Fibroblast of mammary gland (primary cell): ENCODE measurements at regions not wholly inside any gene's neighbourhood (a gene's known extent, or its start where the extent isn't known, plus 50 kb on each side); places are given as distances from the start of the nearest gene placed in this dataset.
"Not testable (repeated sequence)": the region's sequence is repeated elsewhere in the genome, so short reads cannot be mapped to it uniquely, and the experiment has no call there.

Experiments used
- DNase-seq: peaks from one replicate; pipeline ENCODE4 v3.0.0-alpha.2; 2010; ENCODE audit warnings: low read depth
- H3K4me3 ChIP-seq: 2 replicates; pipeline ENCODE4 v1.5.1; 2011; ENCODE audit warnings: low read depth, mild to moderate bottlenecking, low read length, moderate library complexity; ENCODE audit not compliant: control insufficient read depth
- CTCF ChIP-seq: conservative IDR thresholded peaks from 2 replicates; pipeline ENCODE4 v1.5.1; 2011; ENCODE audit warnings: low read depth, low read length, inconsistent platforms; ENCODE audit not compliant: control insufficient read depth, insufficient read depth

DNA sequence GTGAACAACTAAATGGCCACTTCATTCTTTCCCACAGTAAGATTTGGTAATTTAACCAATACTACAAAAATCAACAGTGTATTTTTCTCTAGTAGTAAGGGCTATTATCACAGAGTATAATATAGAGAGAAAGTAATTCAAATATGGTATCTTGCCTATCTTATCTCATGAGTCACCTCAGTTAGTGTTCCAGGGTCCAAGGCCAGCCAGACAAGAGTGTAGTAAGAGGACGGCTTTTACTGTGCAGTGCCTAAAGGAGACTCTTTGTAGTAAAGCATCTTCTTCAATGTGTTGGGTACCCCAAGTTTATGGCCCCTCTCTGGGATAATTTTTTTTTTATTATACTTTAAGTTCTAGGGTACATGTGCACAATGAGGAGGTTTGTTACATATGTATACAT is 607.4 kb downstream of the PKHD1 start:
- no peak for DNase-seq
- H3K4me3 ChIP-seq: no peak overlapping the region
- no peak for TF ChIP-seq CTCF

DNA sequence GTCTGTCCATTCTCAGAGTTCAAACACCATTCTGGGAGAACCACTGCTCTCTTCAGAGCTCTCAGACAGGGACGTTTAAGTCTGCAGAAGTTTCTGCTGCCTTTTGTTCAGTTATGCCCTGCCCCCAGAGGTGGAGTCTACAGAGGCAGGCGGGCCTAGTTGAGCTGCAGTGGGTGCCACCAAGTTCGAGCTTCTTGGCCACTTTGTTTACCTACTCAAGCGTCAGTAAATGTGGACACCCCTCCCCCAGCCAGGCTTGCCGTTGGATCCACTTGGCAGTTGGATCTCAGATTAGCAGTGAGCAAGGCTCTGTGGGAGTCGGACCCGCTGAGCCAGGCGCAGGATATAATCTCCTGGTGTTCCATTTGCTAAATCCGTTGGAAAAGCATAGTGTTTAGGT is 601.5 kb downstream of the PKHD1 start:
- H3K4me3 ChIP-seq, DNase-seq: not testable (repeated sequence)

GRCh38 chr6:51487937-51488336 is 599.5 kb downstream of the PKHD1 start:
- no peak overlapping the region for H3K4me3 ChIP-seq
- DNase-seq: no peak
- TF ChIP-seq CTCF: no peak

- no peak for DNase-seq
- TF ChIP-seq CTCF: no peak
- H3K4me3 ChIP-seq: no peak overlapping the region
Observed at GRCh38 chr6:51489133-51489532, 598.3 kb downstream of the PKHD1 start.

DNA sequence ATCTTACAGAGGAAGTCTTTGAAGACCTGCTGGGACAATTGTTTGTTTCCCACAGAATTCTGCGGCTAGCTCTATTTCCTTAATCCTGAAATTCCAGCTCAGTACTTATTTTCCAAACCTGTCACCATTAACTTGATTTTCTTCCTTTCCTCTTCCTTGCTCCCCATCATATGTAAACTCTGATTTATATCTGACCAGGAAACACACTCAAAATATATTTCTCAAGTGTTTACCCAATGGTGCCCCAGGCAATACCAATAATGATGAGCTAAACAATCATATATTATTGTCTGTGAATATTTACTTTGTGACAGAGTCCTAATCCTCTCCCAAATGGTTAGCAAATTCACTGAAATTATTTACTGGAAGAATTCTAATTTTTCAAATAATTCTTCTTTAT is 597.3 kb downstream of the PKHD1 start:
- no peak for TF ChIP-seq CTCF
- no peak overlapping the region for H3K4me3 ChIP-seq
- no peak for DNase-seq

- DNase-seq: no peak
Observed at GRCh38 chr6:51494342-51494741, 593.1 kb downstream of the PKHD1 start.

GRCh38 chr6:51495096-51495495 is 592.3 kb downstream of the PKHD1 start:
- TF ChIP-seq CTCF: no peak
- no peak overlapping the region for H3K4me3 ChIP-seq
- DNase-seq: no peak

More at GRCh38 chr6:51494342-51494741, 593.1 kb downstream of the PKHD1 start:
- no peak for TF ChIP-seq CTCF
- no peak overlapping the region for H3K4me3 ChIP-seq
